GM19395 (cell line): ENCODE measurements at regions not wholly inside any gene's neighbourhood (a gene's known extent, or its start where the extent isn't known, plus 50 kb on each side); places are given as distances from the start of the nearest gene placed in this dataset.
"Not testable (repeated sequence)": the region's sequence is repeated elsewhere in the genome, so short reads cannot be mapped to it uniquely, and the experiment has no call there.

ENCODE experiments used
- ATAC-seq: cut with Tn5 transposase; IDR thresholded peaks from one replicate; pipeline ENCODE4 v1.9.1; 2021; ENCODE audit warnings: mild to moderate bottlenecking, moderate library complexity; ENCODE audit not compliant: unreplicated experiment

DNA sequence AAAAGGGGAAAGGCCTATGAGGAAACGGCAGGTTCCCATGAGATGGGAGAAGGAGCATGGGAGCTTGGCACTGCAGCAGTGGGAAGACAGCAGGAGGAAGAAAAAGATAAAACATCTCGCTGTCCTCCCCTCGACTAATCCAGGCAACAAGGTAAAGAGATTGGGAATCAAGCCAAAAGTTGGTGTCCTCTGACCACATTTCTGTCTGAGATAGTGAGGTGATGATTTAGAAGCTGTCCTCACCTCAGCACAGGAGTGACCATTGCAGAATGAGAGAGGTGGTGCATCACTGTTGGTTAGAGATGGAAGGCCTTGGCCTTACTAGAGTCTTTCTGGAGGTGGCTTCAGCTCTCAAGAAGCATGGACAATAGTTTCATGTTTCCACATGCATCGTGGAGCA, 226.6 kb upstream of the CCDC54 start:
- ATAC-seq, result no peak

- ATAC-seq, result no peak
Observed at GRCh38 chr3:107153981-107154380, 223.3 kb upstream of the CCDC54 start.

DNA sequence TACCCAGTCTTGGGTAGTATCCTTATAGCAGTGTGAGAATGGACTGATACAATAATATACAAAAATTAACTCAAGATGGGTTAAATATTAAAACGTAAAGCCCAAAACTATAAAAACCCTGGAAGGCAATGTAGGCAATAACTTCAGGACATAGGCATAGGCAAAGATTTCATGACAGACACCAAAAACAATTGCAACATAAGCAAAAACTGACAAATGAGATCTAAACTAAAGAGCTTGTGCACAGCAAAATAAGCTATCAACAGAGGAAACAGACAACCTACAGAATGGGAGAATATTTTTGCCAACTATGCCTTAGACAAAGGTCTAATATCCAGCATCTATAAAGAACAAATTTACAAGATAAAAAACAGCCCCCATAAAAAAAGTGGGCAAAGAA, 204.8 kb upstream of the CCDC54 start:
- ATAC-seq, result no peak

- ATAC-seq, result no peak
Observed at GRCh38 chr3:107184375-107184774, 192.9 kb upstream of the CCDC54 start.

DNA sequence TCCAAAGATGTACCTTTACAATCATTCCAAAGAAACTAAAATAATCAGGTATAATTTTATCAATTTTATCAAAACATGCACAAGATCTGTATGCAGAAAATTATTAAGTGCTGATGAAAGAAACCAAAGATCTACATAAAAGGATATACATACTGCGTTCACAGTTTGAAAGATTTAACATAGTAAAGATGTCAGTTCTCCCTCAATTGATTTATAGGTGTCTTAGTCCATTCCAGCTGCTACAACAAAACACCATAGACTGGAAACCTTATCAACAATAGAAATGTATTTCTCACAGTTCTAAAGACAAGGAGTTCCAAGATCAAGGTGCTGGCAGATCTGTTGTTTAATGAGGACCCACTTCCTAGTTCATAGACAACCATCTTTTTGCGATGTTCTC, 189.0 kb upstream of the CCDC54 start:
- ATAC-seq, result no peak

DNA sequence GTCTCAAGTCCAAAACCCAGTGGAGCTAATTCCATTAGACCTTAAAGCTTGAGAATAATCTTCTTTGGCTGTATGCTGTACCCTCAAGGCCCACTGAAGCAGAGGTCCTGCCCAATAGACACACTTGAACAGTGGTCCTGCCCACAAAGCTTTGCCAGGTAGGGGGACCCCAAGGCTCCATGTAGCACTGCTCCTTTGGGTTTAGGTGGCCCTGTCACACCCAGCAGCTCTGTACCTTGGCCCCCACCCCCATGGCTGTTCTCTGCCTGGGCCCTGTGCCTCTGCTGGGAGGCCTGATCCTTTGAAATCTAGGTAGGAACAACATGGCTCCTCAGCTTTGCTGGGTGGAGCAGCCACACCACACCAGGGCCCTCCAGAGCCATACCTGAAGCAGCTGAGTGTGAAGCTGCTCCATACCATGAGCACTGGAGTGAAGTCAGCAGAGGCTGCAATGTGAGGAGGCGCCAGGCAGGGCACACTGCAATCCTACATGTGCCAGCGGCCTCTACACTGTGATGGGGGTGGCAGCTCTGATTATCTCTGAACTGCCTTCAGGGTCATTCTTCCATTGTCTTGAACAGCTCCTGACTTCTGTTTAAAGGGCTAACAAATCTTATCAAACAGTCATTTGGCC, 188.0 kb upstream of the CCDC54 start:
- ATAC-seq, result no peak

GRCh38 chr3:107193116-107193515, 184.1 kb upstream of the CCDC54 start:
- ATAC-seq, result no peak

DNA sequence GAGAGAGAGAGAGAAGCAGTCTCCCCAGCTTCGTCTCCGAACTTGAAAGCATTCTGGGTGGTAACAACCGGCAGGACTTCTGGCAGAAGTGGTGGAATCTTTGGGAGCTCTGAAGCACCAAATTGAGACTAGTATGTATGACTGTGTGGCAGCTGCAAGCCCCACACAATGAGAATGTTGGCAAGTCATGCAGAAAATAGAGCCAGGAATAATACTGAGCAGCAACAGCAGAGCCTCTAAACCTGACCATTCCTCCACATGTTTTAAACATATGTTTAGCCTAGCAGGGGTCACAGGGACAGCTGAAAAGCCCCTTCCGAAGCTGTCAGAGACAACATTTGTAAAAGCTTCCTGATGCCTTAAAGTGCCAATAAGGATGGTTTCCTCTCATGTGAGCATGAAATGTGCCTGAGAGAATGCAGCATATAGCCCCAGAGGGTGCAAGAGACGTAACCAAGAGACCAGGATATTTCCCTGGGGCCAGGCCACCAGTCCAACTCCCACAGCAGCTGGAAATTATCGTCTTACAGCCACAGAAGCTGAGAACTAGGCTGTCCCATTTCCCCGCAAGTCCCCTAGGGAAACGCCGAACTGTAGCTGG, 178.6 kb upstream of the CCDC54 start:
- ATAC-seq, result no peak

DNA sequence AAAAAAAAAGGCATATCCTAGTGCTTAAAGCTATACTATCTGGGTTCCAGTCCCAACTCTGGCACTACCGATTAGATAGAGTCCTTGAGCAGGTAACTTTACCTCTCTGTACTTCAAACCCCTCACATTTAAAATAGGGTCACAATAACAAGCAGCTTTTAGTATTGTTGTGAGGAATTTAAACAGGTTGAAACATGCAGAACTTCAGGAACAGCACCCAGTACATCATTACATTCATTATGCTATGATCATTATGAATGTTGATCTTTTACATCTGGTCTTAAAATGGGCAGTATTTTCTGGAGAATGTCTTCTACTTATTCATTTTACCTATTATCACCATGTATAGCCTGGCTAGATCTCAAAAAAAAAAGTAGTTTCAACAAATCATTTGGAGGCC, 176.1 kb upstream of the CCDC54 start:
- no peak for ATAC-seq

- not testable (repeated sequence) for ATAC-seq
Observed at GRCh38 chr3:107202885-107203284, 174.4 kb upstream of the CCDC54 start.

GRCh38 chr3:107204121-107204520, 173.1 kb upstream of the CCDC54 start:
- no peak for ATAC-seq

DNA sequence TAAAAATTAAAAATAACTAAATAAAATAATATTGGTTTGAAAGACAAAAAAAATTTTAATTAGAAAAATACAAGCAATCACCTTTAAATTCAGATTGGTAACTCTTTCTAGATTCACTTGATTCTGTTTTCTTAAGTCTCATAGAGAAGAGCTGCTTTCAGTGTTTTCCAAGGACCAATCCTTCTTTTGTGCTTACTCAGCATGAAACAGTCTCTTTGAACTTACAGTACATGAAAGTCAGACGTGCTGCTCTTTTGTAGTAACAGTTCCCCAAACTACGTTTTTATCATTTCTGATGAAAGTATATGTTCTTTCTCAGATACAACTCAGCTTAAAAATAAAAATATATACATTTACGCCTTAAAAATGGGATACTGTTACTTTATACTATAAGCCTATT, 171.9 kb upstream of the CCDC54 start:
- ATAC-seq, result no peak

DNA sequence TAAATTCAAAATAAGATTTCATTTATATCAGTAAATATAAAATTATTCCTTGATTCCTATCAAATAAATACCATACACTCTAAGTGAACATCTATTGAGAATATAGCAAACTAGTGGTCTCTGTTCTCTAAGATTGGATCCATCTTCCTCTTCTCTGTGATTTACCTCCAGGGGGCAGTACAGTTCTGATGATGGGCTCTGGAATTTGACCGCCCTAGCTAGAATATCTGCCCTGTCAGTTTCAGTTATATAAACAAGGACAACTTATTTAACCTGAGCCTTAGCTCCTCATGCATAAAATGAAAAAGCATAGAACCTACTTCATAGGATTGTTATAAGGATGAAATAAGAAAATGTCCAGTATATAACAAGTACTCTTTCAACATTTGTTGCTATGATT, 171.1 kb upstream of the CCDC54 start:
- ATAC-seq, result no peak

GRCh38 chr3:107206945-107207344, 170.3 kb upstream of the CCDC54 start:
- ATAC-seq, result no peak

DNA sequence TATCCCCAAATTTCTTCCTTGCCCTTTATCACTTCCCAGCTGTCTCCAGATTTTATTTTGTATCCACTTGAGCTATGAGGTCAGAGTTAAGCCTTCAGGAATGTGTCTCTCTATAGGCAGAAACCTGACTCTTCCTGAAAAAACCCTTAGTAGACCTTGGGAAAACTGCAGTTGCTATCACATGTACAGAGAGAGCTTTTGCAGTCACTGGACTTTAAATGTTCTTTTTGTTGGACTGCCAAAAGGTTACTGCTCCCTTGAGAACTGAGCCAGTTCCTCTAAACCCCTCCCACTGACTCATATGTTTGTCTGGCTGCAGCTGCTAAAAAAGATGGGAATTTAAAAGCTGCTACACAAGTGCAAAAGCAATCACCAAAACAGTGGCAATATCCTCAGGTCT, 169.1 kb upstream of the CCDC54 start:
- ATAC-seq, result no peak

DNA sequence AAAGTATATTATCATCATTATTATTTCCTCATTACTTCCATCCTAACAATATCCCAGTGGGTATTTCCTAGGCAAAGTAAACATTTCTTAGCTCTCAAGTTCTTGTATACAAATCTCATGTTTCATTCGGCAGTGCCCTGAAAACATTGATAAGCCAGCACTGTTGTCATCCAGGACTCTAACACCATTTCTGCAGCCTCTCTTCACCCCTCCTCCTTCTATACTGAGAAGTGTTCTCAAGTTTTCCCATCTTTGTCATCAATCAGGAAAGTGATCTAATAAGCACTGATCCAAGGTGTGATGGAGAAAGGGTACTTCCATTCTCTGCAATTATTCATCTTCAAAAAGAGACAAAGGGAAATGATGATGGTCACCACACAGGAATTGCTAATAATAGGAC, 168.4 kb upstream of the CCDC54 start:
- no peak for ATAC-seq

GRCh38 chr3:107209302-107209990, 167.8 kb upstream of the CCDC54 start:
- ATAC-seq, result no peak

- ATAC-seq, result no peak
Observed at GRCh38 chr3:107211608-107212007, 165.6 kb upstream of the CCDC54 start.

GRCh38 chr3:107212618-107213017, 164.6 kb upstream of the CCDC54 start:
- ATAC-seq, result no peak

- ATAC-seq, result no peak
Observed at GRCh38 chr3:107213044-107213669, 164.1 kb upstream of the CCDC54 start.

DNA sequence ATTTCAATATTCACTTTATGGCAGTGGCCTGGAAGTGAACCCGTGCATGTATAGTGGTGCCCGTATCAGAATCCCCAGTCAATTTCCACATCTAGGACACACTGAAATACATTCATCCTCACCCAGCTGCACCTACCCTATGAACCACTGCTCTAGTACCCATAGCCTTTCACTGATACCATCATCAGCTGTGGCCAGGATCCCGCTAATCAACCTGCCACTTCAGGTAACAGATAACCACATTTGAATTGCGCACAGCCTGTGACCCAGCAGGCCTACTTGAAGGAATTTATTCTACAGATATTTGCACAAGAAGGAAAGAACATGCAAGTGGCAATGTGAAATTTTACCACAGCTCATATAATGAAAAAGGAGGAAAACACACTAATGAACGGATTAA, 161.0 kb upstream of the CCDC54 start:
- ATAC-seq, result no peak

DNA sequence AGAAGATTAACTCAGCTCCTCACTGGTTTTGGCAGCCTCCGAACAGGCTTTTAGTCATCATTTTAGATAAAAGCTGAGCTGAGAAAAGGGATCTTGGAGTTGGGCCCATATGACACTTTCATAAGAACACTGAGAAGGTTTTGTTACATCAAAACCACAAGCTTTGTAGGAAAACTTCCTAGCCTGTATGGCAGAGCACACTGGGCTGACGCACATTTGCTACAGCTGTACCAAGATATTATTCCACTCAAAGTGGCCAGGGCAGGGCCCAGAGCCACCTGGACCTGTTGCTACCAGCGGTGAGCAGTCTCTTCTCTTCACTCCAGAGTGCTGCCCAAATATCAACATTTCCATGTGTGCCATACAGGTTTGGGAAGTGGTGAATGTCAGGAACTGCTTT, 160.5 kb upstream of the CCDC54 start:
- no peak for ATAC-seq
